HepG2 (cell line): ENCODE measurements at regions not wholly inside any gene's neighbourhood (a gene's known extent, or its start where the extent isn't known, plus 50 kb on each side); places are given as distances from the start of the nearest gene placed in this dataset.

ENCODE experiments used
- ATAC-seq: fragments of 200-7000 bp; cut with Tn5 transposase; 3 replicates; pipeline ENCODE4 v1.9.1; 2020; ENCODE audit warnings: mild to moderate bottlenecking, moderate library complexity
- BruUV-seq: library from RNA; stranded (reverse); fragments of 400-500 nt; replicated peaks from 2 replicates; lab custom pipeline; 2021; lab: Mats Ljungman, UMichigan
- CTCF ChIA-PET: fragments of 300-600 bp; formaldehyde crosslinking; extraction: SDS; loops from one replicate; lab custom pipeline; 2021; ENCODE audit warnings: low total read pairs, inconsistent platforms, low intra/inter-chr PET ratio; lab: Yijun Ruan, JAX
- POLR2A ChIA-PET: fragments of 350-600 bp; sonication (Branson Sonifier 250); formaldehyde crosslinking; loops from one replicate; lab custom pipeline; 2020; ENCODE audit warnings: antibody characterized with exemption, inconsistent platforms; lab: Yijun Ruan, JAX
- DNase-seq: peaks from one replicate; pipeline ENCODE4 v3.0.0-alpha.2; 2015; ENCODE audit warnings: low spot score
- FAIRE-seq: peaks from 3 replicates; lab custom pipeline; 2011; peaks lifted over from hg19 to GRCh38; lab: Jason Lieb, UNC
- H2AFZ ChIP-seq: one replicate; pipeline ENCODE4 v1.6.1; 2011; ENCODE audit warnings: low read length, inconsistent platforms
- H3K27ac ChIP-seq: fragments of 300-600 bp; 3 replicates; pipeline ENCODE4 v1.8.0; 2011; ENCODE audit warnings: mixed run types, mild to moderate bottlenecking, mixed read lengths, low read length, inconsistent platforms; ENCODE audit not compliant: insufficient read depth; ENCODE audit errors: extremely low read length
- H3K27me3 ChIP-seq, 2 experiments: fragments of 200-600 bp in 1 of 2; 2 replicates in 1 of 2; 3 replicates in 1 of 2; pipeline versions ENCODE4 v1.6.0 to v1.8.0; 2011; ENCODE audit warnings: low read length in 2 of 2, mild to moderate bottlenecking in 2 of 2, moderate library complexity in 2 of 2, inconsistent platforms in 1 of 2; ENCODE audit not compliant: insufficient read depth in 2 of 2, control insufficient read depth in 1 of 2
- H3K36me3 ChIP-seq, 2 experiments: fragments of 200-600 bp in 1 of 2; replicated peaks in 1 of 2; 2 replicates in 1 of 2; 3 replicates in 1 of 2; pipeline versions ENCODE4 v1.5.1 to v1.8.0; 2011; ENCODE audit warnings: low read length in 2 of 2, inconsistent platforms in 1 of 2; ENCODE audit not compliant: insufficient read depth in 2 of 2, control insufficient read depth in 1 of 2
- H3K4me1 ChIP-seq: 2 replicates; pipeline ENCODE4 v1.5.1; 2012; ENCODE audit warnings: low read length, inconsistent platforms; ENCODE audit not compliant: insufficient read depth
- H3K4me2 ChIP-seq: 2 replicates; pipeline ENCODE4 v1.6.0; 2011; ENCODE audit warnings: low read depth, low read length, inconsistent platforms
- H3K4me3 ChIP-seq, 3 experiments: fragments of 200-600 bp in 1 of 3; sonication (generic), shearing (Covaris generic) in 1 of 3; replicated peaks in 1 of 3; 2 replicates each; pipeline ENCODE4 v1.5.1; 2011 to 2016; ENCODE audit warnings: low read length in 3 of 3, inconsistent platforms in 2 of 3, low read depth in 2 of 3, mild to moderate bottlenecking in 2 of 3, control low read depth in 1 of 3, mixed read lengths in 1 of 3; ENCODE audit not compliant: insufficient read depth in 1 of 3
- H3K79me2 ChIP-seq: one replicate; pipeline ENCODE4 v1.6.1; 2011; ENCODE audit warnings: low read length, inconsistent platforms; ENCODE audit not compliant: insufficient read depth
- H3K9ac ChIP-seq: 2 replicates; pipeline ENCODE4 v1.6.0; 2011; ENCODE audit warnings: mild to moderate bottlenecking, low read depth, low read length, inconsistent platforms; ENCODE audit not compliant: insufficient read depth
- H3K9me3 ChIP-seq: 2 replicates; pipeline ENCODE4 v1.5.1; 2012; ENCODE audit warnings: mild to moderate bottlenecking, low read length
- H4K20me1 ChIP-seq: 2 replicates; pipeline ENCODE4 v1.6.0; 2011; ENCODE audit warnings: inconsistent platforms, mild to moderate bottlenecking, low read length, moderate library complexity; ENCODE audit not compliant: insufficient read depth
- GFI1 ChIP-seq: sonication (generic); formaldehyde crosslinking; IDR thresholded peaks from 2 replicates; pipeline ENCODE4 v1.5.0; 2020; ENCODE audit warnings: missing genetic modification reagents, mild to moderate bottlenecking, borderline replicate concordance
- HDAC6 ChIP-seq: fragments of 200-600 bp; sonication (generic); IDR thresholded peaks from 2 replicates; pipeline ENCODE4 v1.7.0; 2017; ENCODE audit warnings: mild to moderate bottlenecking, antibody characterized with exemption, low read length, low read depth
- IRF1 ChIP-seq: sonication (generic); formaldehyde crosslinking; IDR thresholded peaks from 2 replicates; pipeline ENCODE4 v1.4.0; 2020; ENCODE audit warnings: low read depth, mild to moderate bottlenecking, missing genetic modification reagents
- KAT8 ChIP-seq: IDR thresholded peaks from 2 replicates; pipeline ENCODE4 v1.6.1; 2016; ENCODE audit warnings: missing genetic modification reagents, missing compliant biosample characterization
- KLF6 ChIP-seq: IDR thresholded peaks from 2 replicates; pipeline ENCODE4 v1.8.0; 2016; ENCODE audit warnings: missing biosample characterization, missing genetic modification reagents
- LBX2 ChIP-seq: sonication (generic); formaldehyde crosslinking; IDR thresholded peaks from 2 replicates; pipeline ENCODE4 v1.5.0; 2020; ENCODE audit warnings: missing genetic modification reagents, mild to moderate bottlenecking, borderline replicate concordance
- NCOA5 ChIP-seq: sonication (generic); formaldehyde crosslinking; IDR thresholded peaks from 2 replicates; pipeline ENCODE4 v1.4.0; 2020; ENCODE audit warnings: missing genetic modification reagents
- ONECUT2 ChIP-seq: sonication (generic); formaldehyde crosslinking; IDR thresholded peaks from 2 replicates; pipeline ENCODE4 v1.4.0; 2020; ENCODE audit warnings: missing genetic modification reagents
- RBFOX2 ChIP-seq: fragments of 200-400 bp; formaldehyde crosslinking; IDR thresholded peaks from 2 replicates; pipeline ENCODE4 v1.6.1; 2017; ENCODE audit warnings: low read depth, mild to moderate bottlenecking, low read length
- SMARCE1 ChIP-seq: fragments of 450-650 bp; IDR thresholded peaks from 2 replicates; pipeline ENCODE4 v1.6.1; 2017; ENCODE audit warnings: borderline replicate concordance
- ZNF101 ChIP-seq: sonication (generic); formaldehyde crosslinking; IDR thresholded peaks from 2 replicates; pipeline ENCODE4 v1.4.0; 2020; ENCODE audit warnings: mild to moderate bottlenecking, low read depth, missing genetic modification reagents, borderline replicate concordance
- ZNF225 ChIP-seq: sonication (generic); formaldehyde crosslinking; IDR thresholded peaks from 2 replicates; pipeline ENCODE4 v1.4.0; 2020; ENCODE audit warnings: mild to moderate bottlenecking, missing genetic modification reagents
- ZNF484 ChIP-seq: sonication (generic); formaldehyde crosslinking; IDR thresholded peaks from 2 replicates; pipeline ENCODE4 v1.5.1; 2020; ENCODE audit warnings: mild to moderate bottlenecking, low read depth, missing genetic modification reagents, borderline replicate concordance
- ZNF510 ChIP-seq: sonication (generic); formaldehyde crosslinking; IDR thresholded peaks from 2 replicates; pipeline ENCODE4 v1.4.0; 2020; ENCODE audit warnings: low read depth, mild to moderate bottlenecking, missing genetic modification reagents
- ZNF773 ChIP-seq: sonication (generic); formaldehyde crosslinking; IDR thresholded peaks from 2 replicates; pipeline ENCODE4 v1.4.0; 2020; ENCODE audit warnings: missing genetic modification reagents, borderline replicate concordance
- WGBS: methylation state at CpG from one replicate; pipeline ENCODE4 v1.1.6; 2017; ENCODE audit warnings: low lambda C conversion rate; 5-methylcytosine and 5-hydroxymethylcytosine counted together
- in situ Hi-C: cut with HindIII; loops from 2 replicates; pipeline ENCODE4 v1.10.0; 2017; ENCODE audit warnings: low pct_unique_long_range_greater_than_20kb; ENCODE audit not compliant: extremely low pct_ligation_motif_present
- intact Hi-C: fragments of 100-400 bp; cut with micrococcal nuclease; formaldehyde crosslinking; loops from one replicate; pipeline ENCODE4 v1.10.0; 2022; ENCODE audit not compliant: unreplicated experiment

- TF ChIP-seq IRF1 (no peak), ZNF101 (CRISPR knock-in tag) (no peak), GFI1 (no peak), ZNF484 (CRISPR knock-in tag) (no peak), ZNF225 (CRISPR knock-in tag) (no peak), ZNF773 (CRISPR knock-in tag) (no peak), HDAC6 (no peak), SMARCE1 (no peak), KLF6 (CRISPR knock-in tag) (no peak), KAT8 (no peak), ZNF510 (CRISPR knock-in tag) (no peak), ONECUT2 (CRISPR knock-in tag) (no peak), LBX2 (CRISPR knock-in tag) (no peak)
Observed at GRCh38 chr13:83019986-83020385, 862.3 kb downstream of the SLITRK1 start (continued).

- TF ChIP-seq NCOA5 (CRISPR knock-in tag), result no peak
- TF ChIP-seq RBFOX2, result no peak
- Histone ChIP-seq H3K9me3 (no peaks in the 10 kb centered on the region), H3K79me2 (no peaks in the 10 kb centered on the region), H4K20me1 (no peaks in the 10 kb centered on the region), H3K27me3 (no peaks in the 10 kb centered on the region), H3K4me1 (no peaks in the 10 kb centered on the region), H3K27ac (no peak overlapping the region), H2AFZ (no peak overlapping the region), H3K9ac (no peak overlapping the region), H3K4me3 (no peak overlapping the region), H3K4me2 (no peak overlapping the region), H3K36me3 (no peaks in the 10 kb centered on the region)
- no TSS peak for BruUV-seq
- ChIA-PET POLR2A (no interaction called here), CTCF (no interaction called here)
- FAIRE-seq, result no peak
- DNase-seq, result no peak
- intact Hi-C loops (no loop called here), in situ Hi-C loops (no loop called here)
- 0% methylated on average over 2 of the region's 2 CpGs for WGBS
- ATAC-seq, result no peak
Observed at GRCh38 chr13:83009987-83010386, 872.3 kb downstream of the SLITRK1 start.
